Trophoblast cell (in vitro differentiated cells and primary cell): ENCODE measurements at regions not wholly inside any gene's neighbourhood (a gene's known extent, or its start where the extent isn't known, plus 50 kb on each side); places are given as distances from the start of the nearest gene placed in this dataset.

ENCODE experiments used
- DNase-seq, 2 donors: peaks; one replicate each; pipeline ENCODE4 v3.0.0-alpha.2; 2016
- H2AFZ ChIP-seq: 2 replicates; pipeline ENCODE4 v1.6.1; 2013; ENCODE audit warnings: low read length, moderate library complexity, mild to moderate bottlenecking; ENCODE audit not compliant: insufficient read depth, poor library complexity
- H2AK5ac ChIP-seq: 2 replicates; pipeline ENCODE4 v1.6.1; 2013; ENCODE audit warnings: mild to moderate bottlenecking, low read length
- H2BK120ac ChIP-seq: 2 replicates; pipeline ENCODE4 v1.6.1; 2013; ENCODE audit warnings: low read length, mild to moderate bottlenecking, moderate library complexity; ENCODE audit not compliant: insufficient read depth, poor library complexity
- H2BK12ac ChIP-seq: 2 replicates; pipeline ENCODE4 v1.6.1; 2013; ENCODE audit warnings: mild to moderate bottlenecking, low read length, moderate library complexity
- H2BK5ac ChIP-seq: 2 replicates; pipeline ENCODE4 v1.6.1; 2013; ENCODE audit warnings: low read length, low read depth, moderate library complexity, mild to moderate bottlenecking; ENCODE audit not compliant: poor library complexity
- H3K14ac ChIP-seq: 2 replicates; pipeline ENCODE4 v1.6.1; 2013; ENCODE audit warnings: mild to moderate bottlenecking, low read length
- H3K18ac ChIP-seq: 2 replicates; pipeline ENCODE4 v1.6.1; 2013; ENCODE audit warnings: mild to moderate bottlenecking, low read length
- H3K23ac ChIP-seq: 2 replicates; pipeline ENCODE4 v1.6.1; 2013; ENCODE audit warnings: low read length
- H3K27ac ChIP-seq: 2 replicates; pipeline ENCODE4 v1.5.1; 2013; ENCODE audit warnings: low read depth, mild to moderate bottlenecking, inconsistent platforms, low read length, moderate library complexity
- H3K27me3 ChIP-seq: 2 replicates; pipeline ENCODE4 v1.6.1; 2013; ENCODE audit warnings: inconsistent platforms, mild to moderate bottlenecking, low read length, moderate library complexity; ENCODE audit not compliant: insufficient read depth
- H3K36me3 ChIP-seq, 2 experiments: 1 replicate in 1 of 2; 2 replicates in 1 of 2; pipeline ENCODE4 v1.6.1; 2013; ENCODE audit warnings: low read length in 2 of 2, mild to moderate bottlenecking in 2 of 2, moderate library complexity in 1 of 2; ENCODE audit not compliant: insufficient read depth in 2 of 2, control insufficient read depth in 1 of 2
- H3K4ac ChIP-seq: 2 replicates; pipeline ENCODE4 v1.6.1; 2013; ENCODE audit warnings: low read depth, mild to moderate bottlenecking, low read length, moderate library complexity
- H3K4me1 ChIP-seq, 2 experiments: 1 replicate in 1 of 2; 2 replicates in 1 of 2; pipeline ENCODE4 v1.6.1; 2013; ENCODE audit warnings: low read length in 2 of 2, mild to moderate bottlenecking in 2 of 2, moderate library complexity in 1 of 2; ENCODE audit not compliant: insufficient read depth in 2 of 2, control insufficient read depth in 1 of 2
- H3K4me2 ChIP-seq: 2 replicates; pipeline ENCODE4 v1.6.1; 2013; ENCODE audit warnings: inconsistent platforms, mild to moderate bottlenecking, low read length, moderate library complexity
- H3K4me3 ChIP-seq: 2 replicates; pipeline ENCODE4 v1.5.1; 2013; ENCODE audit warnings: mild to moderate bottlenecking, low read depth, low read length, inconsistent platforms
- H3K79me1 ChIP-seq: one replicate; pipeline ENCODE4 v1.6.1; 2013; ENCODE audit warnings: low read length
- H3K79me2 ChIP-seq: 2 replicates; pipeline ENCODE4 v1.6.1; 2013; ENCODE audit warnings: low read length, mild to moderate bottlenecking; ENCODE audit not compliant: control insufficient read depth, insufficient read depth, poor library complexity
- H3K9ac ChIP-seq: 2 replicates; pipeline ENCODE4 v1.6.1; 2013; ENCODE audit warnings: mild to moderate bottlenecking, low read length
- H3K9me3 ChIP-seq: 2 replicates; pipeline ENCODE4 v1.6.1; 2013; ENCODE audit warnings: low read depth, mild to moderate bottlenecking, control low read depth, inconsistent platforms, low read length; ENCODE audit not compliant: insufficient read depth
- H4K12ac ChIP-seq: 2 replicates; pipeline ENCODE4 v1.6.1; 2013; ENCODE audit warnings: low read depth, mild to moderate bottlenecking, low read length, moderate library complexity
- H4K8ac ChIP-seq: 2 replicates; pipeline ENCODE4 v1.6.1; 2013; ENCODE audit warnings: low read depth, mild to moderate bottlenecking, low read length, moderate library complexity
- H4K91ac ChIP-seq: one replicate; pipeline ENCODE4 v1.6.1; 2013; ENCODE audit warnings: low read depth, mild to moderate bottlenecking, low read length, moderate library complexity
- WGBS: extraction: QIAGEN DNeasy Blood & Tissue Kit; methylation state at CpG from one replicate; pipeline ENCODE4 v1.1.7; 2013; ENCODE audit warnings: missing lambda C conversion rate; ENCODE audit not compliant: insufficient read length, insufficient coverage; ENCODE audit errors: extremely low coverage; 5-methylcytosine and 5-hydroxymethylcytosine counted together

GRCh38 chr6:11926594-11927407 lies 85.3 kb upstream of the HIVEP1 start:
- Histone ChIP-seq H3K27ac (no peak overlapping the region), H2BK5ac (no peak overlapping the region), H2BK12ac (no peak overlapping the region), H3K4me2 (no peak overlapping the region), H3K14ac (no peak overlapping the region), H2BK120ac (no peak overlapping the region), H2AK5ac (no peak overlapping the region), H4K8ac (no peak overlapping the region), H3K36me3 (no peaks in the 10 kb centered on the region), H3K4me3 (no peak overlapping the region), H3K9ac (no peak overlapping the region), H3K18ac (no peak overlapping the region), H3K79me2 (no peaks in the 10 kb centered on the region), H3K23ac (no peak overlapping the region), H3K79me1 (no peaks in the 10 kb centered on the region), H4K12ac (no peak overlapping the region), H3K9me3 (no peaks in the 10 kb centered on the region), H2AFZ (no peak overlapping the region), H3K4me1 (no peaks in the 10 kb centered on the region), H3K4ac (no peak overlapping the region), H3K27me3 (no peaks in the 10 kb centered on the region), H4K91ac (no peak overlapping the region)
- DNase-seq: no peak
- no CpG with 5 or more reads among the region's 2 CpGs for WGBS

- Histone ChIP-seq H2AK5ac (no peak overlapping the region), H2BK5ac (no peak overlapping the region), H3K36me3 (no peaks in the 10 kb centered on the region), H3K9ac (no peak overlapping the region), H3K18ac (no peak overlapping the region), H3K27ac (no peak overlapping the region), H3K4me3 (no peak overlapping the region), H4K91ac (no peak overlapping the region), H4K8ac (no peak overlapping the region), H3K79me2 (no peaks in the 10 kb centered on the region), H3K27me3 (no peaks in the 10 kb centered on the region), H3K14ac (no peak overlapping the region), H2BK12ac (no peak overlapping the region), H3K79me1 (no peaks in the 10 kb centered on the region), H3K9me3 (no peaks in the 10 kb centered on the region), H3K4ac (no peak overlapping the region), H4K12ac (no peak overlapping the region), H3K23ac (no peak overlapping the region), H2BK120ac (no peak overlapping the region), H3K4me1 (peaks cover under 1 to 2% of the 10 kb centered on the region in 2 experiments), H3K4me2 (no peak overlapping the region), H2AFZ (no peak overlapping the region)
- no peak for DNase-seq
- no CpG with 5 or more reads among the region's 9 CpGs for WGBS
Measured at GRCh38 chr6:11925805-11926204, 86.3 kb upstream of the HIVEP1 start.

- H3K36me3 ChIP-seq: no peaks in the 10 kb centered on the region
- no peaks in the 10 kb centered on the region for H3K9me3 ChIP-seq
- no peak overlapping the region for H2AFZ ChIP-seq
- H2BK12ac ChIP-seq: no peak overlapping the region
- H4K12ac ChIP-seq: no peak overlapping the region
- no peak overlapping the region for H2BK120ac ChIP-seq
- no peak overlapping the region for H3K23ac ChIP-seq
- no peak overlapping the region for H4K8ac ChIP-seq
- H3K79me1 ChIP-seq: no peaks in the 10 kb centered on the region
- no peak overlapping the region for H3K4me2 ChIP-seq
- no peak overlapping the region for H2BK5ac ChIP-seq
- H3K4ac ChIP-seq: no peak overlapping the region
- WGBS: no CpG with 5 or more reads among the region's 3 CpGs
- no peak overlapping the region for H3K27ac ChIP-seq
- DNase-seq: no peak
- H3K9ac ChIP-seq: no peak overlapping the region
- H3K18ac ChIP-seq: no peak overlapping the region
- H3K4me3 ChIP-seq: no peak overlapping the region
- H4K91ac ChIP-seq: no peak overlapping the region
- H3K79me2 ChIP-seq: no peaks in the 10 kb centered on the region
- H3K4me1 ChIP-seq: peaks cover 5 to 7% of the 10 kb centered on the region in 2 experiments
- H3K14ac ChIP-seq: no peak overlapping the region
- H2AK5ac ChIP-seq: no peak overlapping the region
- no peaks in the 10 kb centered on the region for H3K27me3 ChIP-seq
Measured at GRCh38 chr6:11923621-11924020, 88.5 kb upstream of the HIVEP1 start.

GRCh38 chr6:11922901-11923300 lies 89.2 kb upstream of the HIVEP1 start:
- no CpG with 5 or more reads among the region's 2 CpGs for WGBS
- no peak overlapping the region for H3K9ac ChIP-seq
- no peaks in the 10 kb centered on the region for H3K79me1 ChIP-seq

More at GRCh38 chr6:11922901-11923300, 89.2 kb upstream of the HIVEP1 start:
- Histone ChIP-seq H4K8ac (no peak overlapping the region), H3K23ac (no peak overlapping the region), H4K12ac (no peak overlapping the region), H3K4me2 (no peak overlapping the region), H2BK5ac (no peak overlapping the region), H3K4me1 (peaks cover 8 to 9% of the 10 kb centered on the region in 2 experiments), H3K79me2 (no peaks in the 10 kb centered on the region), H2AFZ (no peak overlapping the region), H3K27ac (no peak overlapping the region), H2AK5ac (no peak overlapping the region), H3K4ac (no peak overlapping the region), H3K36me3 (no peaks in the 10 kb centered on the region), H2BK12ac (no peak overlapping the region), H3K14ac (no peak overlapping the region), H4K91ac (no peak overlapping the region), H2BK120ac (no peak overlapping the region), H3K18ac (no peak overlapping the region), H3K4me3 (no peak overlapping the region), H3K9me3 (no peaks in the 10 kb centered on the region), H3K27me3 (no peaks in the 10 kb centered on the region)
- DNase-seq: peak; percentile 31 to 66
